HEK293 (cell line): ENCODE measurements at regions not wholly inside any gene's neighbourhood (a gene's known extent, or its start where the extent isn't known, plus 50 kb on each side); places are given as distances from the start of the nearest gene placed in this dataset.
A peak's percentile ranks its signal among the peaks of the same experiment; 100 is the strongest.

Experiments used
- CTCF ChIA-PET: fragments of 350-600 bp; formaldehyde crosslinking; extraction: SDS; loops from one replicate; lab custom pipeline; 2021; ENCODE audit warnings: antibody characterized with exemption; lab: Yijun Ruan, JAX
- POLR2A ChIA-PET: fragments of 300-600 bp; formaldehyde crosslinking; extraction: SDS; loops from one replicate; lab custom pipeline; 2020; ENCODE audit warnings: antibody characterized with exemption, inconsistent platforms; lab: Yijun Ruan, JAX
- H3K27ac ChIP-seq: fragments of 200-500 bp; sonication (Bioruptor generic); 2 replicates; pipeline ENCODE4 v1.5.1; 2014; ENCODE audit warnings: low read depth, low read length, control low read depth, inconsistent platforms; ENCODE audit errors: extremely low read depth
- H3K36me3 ChIP-seq, 2 experiments: fragments of 200-500 bp in 1 of 2; sonication (Bioruptor generic) in 1 of 2; 1 replicate in 1 of 2; 2 replicates in 1 of 2; pipeline ENCODE4 v1.5.1; 2014 to 2017; ENCODE audit warnings: inconsistent platforms in 2 of 2, low read length in 2 of 2; ENCODE audit not compliant: control insufficient read depth in 2 of 2, insufficient read depth in 1 of 2
- H3K4me1 ChIP-seq: fragments of 200-500 bp; sonication (Bioruptor generic); 2 replicates; pipeline ENCODE4 v1.5.1; 2014; ENCODE audit warnings: mild to moderate bottlenecking, low read length, inconsistent platforms; ENCODE audit not compliant: control insufficient read depth, insufficient read depth
- H3K4me3 ChIP-seq: 2 replicates; pipeline ENCODE4 v1.5.1; 2011; ENCODE audit warnings: low read depth, mild to moderate bottlenecking, control low read depth, low read length, moderate library complexity
- H3K9me3 ChIP-seq: fragments of 200-500 bp; sonication (Bioruptor generic); 2 replicates; pipeline ENCODE4 v1.5.1; 2014; ENCODE audit warnings: low read depth, low read length, inconsistent platforms; ENCODE audit not compliant: control insufficient read depth, insufficient read depth
- EGR2 ChIP-seq: fragments of 450-650 bp; formaldehyde crosslinking; IDR thresholded peaks from 2 replicates; pipeline ENCODE4 v1.5.1; 2016; ENCODE audit warnings: low read depth, missing biosample characterization, missing genetic modification characterization
- GLI2 ChIP-seq: fragments of 450-650 bp; formaldehyde crosslinking; IDR thresholded peaks from 2 replicates; pipeline ENCODE4; 2017; ENCODE audit warnings: missing biosample characterization, missing genetic modification characterization, low read depth, borderline replicate concordance
- KLF1 ChIP-seq: fragments of 450-650 bp; formaldehyde crosslinking; IDR thresholded peaks from 2 replicates; pipeline ENCODE4 v1.5.1; 2016; ENCODE audit warnings: missing biosample characterization, missing genetic modification characterization
- KLF9 ChIP-seq: fragments of 450-650 bp; formaldehyde crosslinking; IDR thresholded peaks from 2 replicates; pipeline ENCODE4 v1.5.1; 2016; ENCODE audit warnings: missing biosample characterization, missing genetic modification characterization, low read depth
- MYNN ChIP-seq: fragments of 450-650 bp; formaldehyde crosslinking; IDR thresholded peaks from 2 replicates; pipeline ENCODE4 v1.5.1; 2016; ENCODE audit warnings: missing biosample characterization, missing genetic modification characterization, borderline replicate concordance
- ZNF140 ChIP-seq: fragments of 450-650 bp; formaldehyde crosslinking; IDR thresholded peaks from 2 replicates; pipeline ENCODE4 v1.5.1; 2016; ENCODE audit warnings: missing biosample characterization, missing genetic modification characterization
- ZNF266 ChIP-seq: fragments of 450-650 bp; formaldehyde crosslinking; IDR thresholded peaks from 2 replicates; pipeline ENCODE4 v1.5.1; 2016; ENCODE audit warnings: missing biosample characterization, missing genetic modification characterization, low read depth
- ZNF292 ChIP-seq: fragments of 450-650 bp; formaldehyde crosslinking; IDR thresholded peaks from 2 replicates; pipeline ENCODE4 v1.5.1; 2016; ENCODE audit warnings: low read depth, missing biosample characterization, missing genetic modification characterization, borderline replicate concordance
- ZNF335 ChIP-seq: fragments of 450-650 bp; formaldehyde crosslinking; conservative IDR thresholded peaks from 2 replicates; pipeline ENCODE4 v1.5.1; 2016; ENCODE audit warnings: missing biosample characterization, missing genetic modification characterization
- ZNF366 ChIP-seq: fragments of 450-650 bp; formaldehyde crosslinking; conservative IDR thresholded peaks from 2 replicates; pipeline ENCODE4 v1.5.1; 2016; ENCODE audit warnings: missing biosample characterization, missing genetic modification characterization
- ZNF391 ChIP-seq: fragments of 450-650 bp; formaldehyde crosslinking; IDR thresholded peaks from 2 replicates; pipeline ENCODE4 v1.5.1; 2016; ENCODE audit warnings: low read depth, missing biosample characterization, missing genetic modification characterization, borderline replicate concordance
- ZNF404 ChIP-seq: fragments of 450-650 bp; formaldehyde crosslinking; IDR thresholded peaks from 2 replicates; pipeline ENCODE4 v1.5.1; 2017; ENCODE audit warnings: missing biosample characterization, missing genetic modification characterization
- ZNF560 ChIP-seq: fragments of 450-650 bp; formaldehyde crosslinking; IDR thresholded peaks from 2 replicates; pipeline ENCODE4 v1.5.1; 2017; ENCODE audit warnings: missing biosample characterization, missing genetic modification characterization, borderline replicate concordance
- ZNF639 ChIP-seq: fragments of 450-650 bp; formaldehyde crosslinking; IDR thresholded peaks from 2 replicates; pipeline ENCODE4 v1.5.1; 2016; ENCODE audit warnings: missing biosample characterization, missing genetic modification characterization
- ZNF658 ChIP-seq: fragments of 450-650 bp; formaldehyde crosslinking; IDR thresholded peaks from 2 replicates; pipeline ENCODE4; 2016; ENCODE audit warnings: missing biosample characterization, missing genetic modification characterization
- ZNF670 ChIP-seq: fragments of 450-650 bp; formaldehyde crosslinking; IDR thresholded peaks from 2 replicates; pipeline ENCODE4 v1.5.1; 2016; ENCODE audit warnings: missing biosample characterization, missing genetic modification characterization, low read depth
- ZSCAN4 ChIP-seq: fragments of 450-650 bp; formaldehyde crosslinking; IDR thresholded peaks from 2 replicates; pipeline ENCODE4 v1.5.1; 2017; ENCODE audit warnings: missing biosample characterization, missing genetic modification characterization
- TF ChIP-seq, protein P1 (sequence below): fragments of 450-650 bp; formaldehyde crosslinking; IDR thresholded peaks from 2 replicates; pipeline ENCODE4 v1.5.1; 2017; ENCODE audit warnings: missing biosample characterization, mild to moderate bottlenecking, missing genetic modification characterization, moderate library complexity
- TF ChIP-seq, protein P2 (sequence below): fragments of 450-650 bp; formaldehyde crosslinking; IDR thresholded peaks from 2 replicates; pipeline ENCODE4 v1.5.1; 2016; ENCODE audit warnings: missing biosample characterization, missing genetic modification characterization

DNA sequence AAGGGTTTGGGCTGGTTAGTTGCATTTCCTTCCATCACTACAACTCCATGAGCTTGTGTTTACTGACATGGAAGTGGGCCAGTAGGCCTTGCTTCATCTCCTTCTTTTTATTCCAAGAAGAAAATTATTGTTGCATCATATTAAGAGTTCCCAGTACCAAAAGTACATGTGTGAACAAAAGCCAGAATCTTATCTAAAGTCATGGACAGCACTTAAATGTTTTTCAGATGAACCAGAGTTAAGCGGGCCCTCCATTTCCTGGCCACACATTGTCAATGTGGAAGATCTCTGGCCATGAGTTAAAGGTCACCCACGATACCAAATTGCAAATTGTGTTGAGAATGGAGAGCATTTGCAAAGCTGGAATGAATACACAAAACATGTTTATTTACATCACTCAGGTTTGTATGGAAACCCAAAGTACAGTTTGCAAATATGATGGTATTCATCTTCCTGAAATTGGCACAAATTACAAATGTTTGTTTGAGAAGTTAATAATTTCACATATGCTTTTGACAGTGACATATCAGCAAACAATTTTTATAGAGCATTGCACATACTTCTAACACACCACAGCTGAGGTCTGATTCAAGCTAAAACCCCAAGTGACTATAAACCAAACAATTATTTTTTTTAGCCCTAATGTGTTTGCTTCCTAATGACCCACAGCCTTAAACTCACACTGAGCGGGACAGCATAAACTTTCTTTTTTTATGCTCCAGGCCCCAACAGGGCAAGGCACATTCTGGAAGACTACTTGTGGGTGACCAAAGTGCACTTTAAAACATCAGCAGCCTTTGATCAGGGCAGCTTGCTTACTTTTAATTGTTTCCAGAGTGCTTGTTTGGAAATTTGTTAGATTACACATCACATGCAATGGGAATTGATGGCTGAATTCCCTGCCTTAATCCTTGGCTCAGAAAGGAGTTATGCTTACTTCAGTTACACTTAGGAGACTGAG is 502.9 kb upstream of the SLIT2 start (continued):
- TF ChIP-seq, protein P1, sequence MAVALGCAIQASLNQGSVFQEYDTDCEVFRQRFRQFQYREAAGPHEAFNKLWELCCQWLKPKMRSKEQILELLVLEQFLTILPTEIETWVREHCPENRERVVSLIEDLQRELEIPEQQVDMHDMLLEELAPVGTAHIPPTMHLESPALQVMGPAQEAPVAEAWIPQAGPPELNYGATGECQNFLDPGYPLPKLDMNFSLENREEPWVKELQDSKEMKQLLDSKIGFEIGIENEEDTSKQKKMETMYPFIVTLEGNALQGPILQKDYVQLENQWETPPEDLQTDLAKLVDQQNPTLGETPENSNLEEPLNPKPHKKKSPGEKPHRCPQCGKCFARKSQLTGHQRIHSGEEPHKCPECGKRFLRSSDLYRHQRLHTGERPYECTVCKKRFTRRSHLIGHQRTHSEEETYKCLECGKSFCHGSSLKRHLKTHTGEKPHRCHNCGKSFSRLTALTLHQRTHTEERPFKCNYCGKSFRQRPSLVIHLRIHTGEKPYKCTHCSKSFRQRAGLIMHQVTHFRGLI (tag by site-specific recombination): no peak
- no peak for TF ChIP-seq ZNF266
- TF ChIP-seq KLF9 (tag by site-specific recombination): no peak
- no peak for TF ChIP-seq ZNF560
- no peak for TF ChIP-seq ZNF639 (tag by site-specific recombination)
- peak; percentile 50; the same call in 1 of the 2 replicates for TF ChIP-seq ZNF366 (tag by site-specific recombination)
- TF ChIP-seq KLF1 (tag by site-specific recombination): no peak
- TF ChIP-seq ZNF658 (tag by site-specific recombination): no peak
- no peak for TF ChIP-seq ZNF292 (tag by site-specific recombination)
- TF ChIP-seq GLI2 (tag by site-specific recombination): 0 out of 2 replicates have a peak, but pooled peaks have one; percentile 52
- TF ChIP-seq ZNF335: no peak
- TF ChIP-seq, protein P2, sequence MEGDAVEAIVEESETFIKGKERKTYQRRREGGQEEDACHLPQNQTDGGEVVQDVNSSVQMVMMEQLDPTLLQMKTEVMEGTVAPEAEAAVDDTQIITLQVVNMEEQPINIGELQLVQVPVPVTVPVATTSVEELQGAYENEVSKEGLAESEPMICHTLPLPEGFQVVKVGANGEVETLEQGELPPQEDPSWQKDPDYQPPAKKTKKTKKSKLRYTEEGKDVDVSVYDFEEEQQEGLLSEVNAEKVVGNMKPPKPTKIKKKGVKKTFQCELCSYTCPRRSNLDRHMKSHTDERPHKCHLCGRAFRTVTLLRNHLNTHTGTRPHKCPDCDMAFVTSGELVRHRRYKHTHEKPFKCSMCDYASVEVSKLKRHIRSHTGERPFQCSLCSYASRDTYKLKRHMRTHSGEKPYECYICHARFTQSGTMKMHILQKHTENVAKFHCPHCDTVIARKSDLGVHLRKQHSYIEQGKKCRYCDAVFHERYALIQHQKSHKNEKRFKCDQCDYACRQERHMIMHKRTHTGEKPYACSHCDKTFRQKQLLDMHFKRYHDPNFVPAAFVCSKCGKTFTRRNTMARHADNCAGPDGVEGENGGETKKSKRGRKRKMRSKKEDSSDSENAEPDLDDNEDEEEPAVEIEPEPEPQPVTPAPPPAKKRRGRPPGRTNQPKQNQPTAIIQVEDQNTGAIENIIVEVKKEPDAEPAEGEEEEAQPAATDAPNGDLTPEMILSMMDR: no peak
- no peak for TF ChIP-seq ZNF391
- TF ChIP-seq ZNF404 (tag by site-specific recombination): no peak
- no peak for TF ChIP-seq ZSCAN4
- TF ChIP-seq MYNN: no peak

DNA sequence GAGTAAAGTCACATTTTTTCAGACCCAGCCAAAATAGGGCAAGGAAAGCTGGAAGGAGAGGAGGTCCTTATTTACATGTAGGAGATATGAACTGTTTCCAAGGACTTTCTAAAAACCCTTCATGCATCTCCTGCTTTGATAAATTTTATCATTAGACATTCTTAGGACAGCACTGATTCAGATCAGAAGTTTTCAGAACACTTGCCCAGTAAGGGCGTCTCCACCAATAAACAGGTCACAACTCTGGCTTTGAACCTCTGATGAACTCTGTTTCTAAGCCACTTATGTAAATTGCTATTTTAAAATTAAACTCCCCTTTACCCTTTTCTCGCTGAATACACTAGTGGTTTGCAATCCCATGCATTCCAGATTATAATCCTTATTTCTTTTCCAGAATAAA is 505.3 kb upstream of the SLIT2 start:
- no peak overlapping the region for H3K4me3 ChIP-seq
- H3K27ac ChIP-seq: no peak overlapping the region
- POLR2A ChIA-PET: no interaction called here
- TF ChIP-seq ZNF140 (no peak), ZNF670 (tag by site-specific recombination) (no peak), ZNF404 (tag by site-specific recombination) (no peak), EGR2 (no peak)
- H3K4me1 ChIP-seq: no peaks in the 10 kb centered on the region; the same call in none of the 2 replicates
- H3K9me3 ChIP-seq: no peaks in the 10 kb centered on the region
- CTCF ChIA-PET: no interaction called here
- no peaks in the 10 kb centered on the region for H3K36me3 ChIP-seq
